C4-2B (cell line): ENCODE measurements at regions not wholly inside any gene's neighbourhood (a gene's known extent, or its start where the extent isn't known, plus 50 kb on each side); places are given as distances from the start of the nearest gene placed in this dataset.

Experiments used
- CTCF ChIP-seq: fragments of 450-650 bp; conservative IDR thresholded peaks from 2 replicates; pipeline ENCODE4 v1.5.1; 2017; ENCODE audit warnings: mild to moderate bottlenecking
- ZFX ChIP-seq: fragments of 450-650 bp; IDR thresholded peaks from 2 replicates; pipeline ENCODE4 v1.6.1; 2017

GRCh38 chr2:236764716-236765115 lies 195.1 kb downstream of the ACKR3 start:
- no peak for TF ChIP-seq CTCF
- no peak for TF ChIP-seq ZFX
